Urinary bladder (tissue), 3 donors: ENCODE measurements at regions not wholly inside any gene's neighbourhood (a gene's known extent, or its start where the extent isn't known, plus 50 kb on each side); places are given as distances from the start of the nearest gene placed in this dataset.

Source experiments
- DNase-seq: peaks from one replicate; pipeline ENCODE4 v3.0.0-alpha.2; 2015; ENCODE audit errors: extremely low spot score
- H3K27ac ChIP-seq: one replicate; pipeline ENCODE4 v1.5.1; 2013; ENCODE audit warnings: low read depth, mild to moderate bottlenecking, moderate library complexity
- H3K36me3 ChIP-seq: one replicate; pipeline ENCODE4 v1.6.1; 2013; ENCODE audit warnings: mild to moderate bottlenecking, moderate library complexity; ENCODE audit not compliant: insufficient read depth
- H3K4me1 ChIP-seq: one replicate; pipeline ENCODE4 v1.6.1; 2013; ENCODE audit warnings: mild to moderate bottlenecking, moderate library complexity; ENCODE audit not compliant: insufficient read depth
- H3K4me3 ChIP-seq: one replicate; pipeline ENCODE4 v1.5.1; 2013; ENCODE audit warnings: low read depth, low read length
- WGBS: extraction: QIAGEN DNeasy Blood & Tissue Kit; methylation state at CpG from one replicate; pipeline ENCODE4 v1.1.7; 2013; 5-methylcytosine and 5-hydroxymethylcytosine counted together
- donor health status: healthy with polysubstance abuse.
- donor health status: healthy.

- DNase-seq: no peak
- WGBS: 53% methylated on average over 3 of the region's 3 CpGs
- H3K4me3 ChIP-seq: no peak overlapping the region
- H3K36me3 ChIP-seq: no peaks in the 10 kb centered on the region
- H3K27ac ChIP-seq: no peak overlapping the region
- H3K4me1 ChIP-seq: no peaks in the 10 kb centered on the region
Measured at GRCh38 chr4:90007494-90008167, 113.0 kb downstream of the MMRN1 start.

GRCh38 chr4:90012918-90013317 is 114.3 kb upstream of the CCSER1 start:
- Histone ChIP-seq H3K27ac (no peak overlapping the region), H3K4me3 (no peak overlapping the region), H3K36me3 (no peaks in the 10 kb centered on the region), H3K4me1 (no peaks in the 10 kb centered on the region)
- WGBS: 90% methylated on average over 4 of the region's 4 CpGs
- no peak for DNase-seq

GRCh38 chr4:90024519-90024918 is 102.7 kb upstream of the CCSER1 start:
- WGBS: 61% methylated on average over 1 of the region's 1 CpG
- no peak overlapping the region for H3K27ac ChIP-seq

GRCh38 chr4:90025248-90025647 is 101.9 kb upstream of the CCSER1 start:
- DNase-seq: peak; percentile 7
- Histone ChIP-seq H3K27ac (no peak overlapping the region), H3K4me3 (no peak overlapping the region), H3K4me1 (no peaks in the 10 kb centered on the region), H3K36me3 (no peaks in the 10 kb centered on the region)
- WGBS: 60% methylated on average over 1 of the region's 1 CpG

More at GRCh38 chr4:90024519-90024918, 102.7 kb upstream of the CCSER1 start:
- DNase-seq: no peak
- no peaks in the 10 kb centered on the region for H3K36me3 ChIP-seq
- H3K4me3 ChIP-seq: no peak overlapping the region
- no peaks in the 10 kb centered on the region for H3K4me1 ChIP-seq

GRCh38 chr4:90027565-90027964 is 99.6 kb upstream of the CCSER1 start:
- Histone ChIP-seq H3K27ac (no peak overlapping the region), H3K4me1 (no peaks in the 10 kb centered on the region), H3K36me3 (no peaks in the 10 kb centered on the region), H3K4me3 (no peak overlapping the region)
- 52% methylated on average over 2 of the region's 2 CpGs for WGBS
- no peak for DNase-seq

- no peaks in the 10 kb centered on the region for H3K36me3 ChIP-seq
- H3K4me3 ChIP-seq: no peak overlapping the region
- WGBS: 90% methylated on average over 2 of the region's 2 CpGs
- DNase-seq: no peak
- no peak overlapping the region for H3K27ac ChIP-seq
- H3K4me1 ChIP-seq: no peaks in the 10 kb centered on the region
Measured at GRCh38 chr4:90028460-90028859, 98.7 kb upstream of the CCSER1 start.

- no peak for DNase-seq
- Histone ChIP-seq H3K4me3 (no peak overlapping the region), H3K4me1 (no peaks in the 10 kb centered on the region), H3K36me3 (no peaks in the 10 kb centered on the region), H3K27ac (no peak overlapping the region)
- whole genome bisulfite sequencing: 58% methylated on average over 3 of the region's 3 CpGs
Measured at GRCh38 chr4:90030202-90030601, 97.0 kb upstream of the CCSER1 start.

- Histone ChIP-seq H3K27ac (no peak overlapping the region), H3K4me1 (no peaks in the 10 kb centered on the region), H3K36me3 (no peaks in the 10 kb centered on the region), H3K4me3 (no peak overlapping the region)
- DNase-seq: no peak
- WGBS: 53% methylated on average over 3 of the region's 3 CpGs
Measured at GRCh38 chr4:90030953-90031352, 96.2 kb upstream of the CCSER1 start.

- H3K4me3 ChIP-seq: no peak overlapping the region
- no peaks in the 10 kb centered on the region for H3K4me1 ChIP-seq
- DNase-seq: no peak
- H3K27ac ChIP-seq: no peak overlapping the region
- 85% methylated on average over 7 of the region's 7 CpGs for WGBS
- H3K36me3 ChIP-seq: no peaks in the 10 kb centered on the region
Measured at GRCh38 chr4:90039122-90039521, 88.1 kb upstream of the CCSER1 start.

GRCh38 chr4:90051999-90052398 is 75.2 kb upstream of the CCSER1 start:
- no peak for DNase-seq
- Histone ChIP-seq H3K36me3 (peaks cover 1% of the 10 kb centered on the region), H3K4me3 (no peak overlapping the region), H3K27ac (no peak overlapping the region), H3K4me1 (no peaks in the 10 kb centered on the region)
- WGBS: 79% methylated on average over 3 of the region's 3 CpGs

- Histone ChIP-seq H3K4me1 (no peaks in the 10 kb centered on the region), H3K27ac (no peak overlapping the region), H3K4me3 (no peak overlapping the region), H3K36me3 (no peaks in the 10 kb centered on the region)
- WGBS: 58% methylated on average over 2 of the region's 2 CpGs
- DNase-seq: no peak
Measured at GRCh38 chr4:90057091-90057490, 70.1 kb upstream of the CCSER1 start.

- 73% methylated on average over 4 of the region's 4 CpGs for WGBS
- Histone ChIP-seq H3K4me3 (no peak overlapping the region), H3K27ac (no peak overlapping the region), H3K4me1 (no peaks in the 10 kb centered on the region), H3K36me3 (no peaks in the 10 kb centered on the region)
- DNase-seq: no peak
Measured at GRCh38 chr4:90060039-90060438, 67.2 kb upstream of the CCSER1 start.

- WGBS: 50% methylated on average over 1 of the region's 1 CpG
- Histone ChIP-seq H3K36me3 (no peaks in the 10 kb centered on the region), H3K4me3 (no peak overlapping the region), H3K27ac (no peak overlapping the region), H3K4me1 (no peaks in the 10 kb centered on the region)
- DNase-seq: no peak
Measured at GRCh38 chr4:90061881-90062280, 65.3 kb upstream of the CCSER1 start.

- H3K36me3 ChIP-seq: no peaks in the 10 kb centered on the region
- WGBS: 62% methylated on average over 4 of the region's 4 CpGs
Measured at GRCh38 chr4:90064196-90064595, 63.0 kb upstream of the CCSER1 start.

GRCh38 chr4:90069151-90069550 is 58.0 kb upstream of the CCSER1 start:
- Histone ChIP-seq H3K27ac (no peak overlapping the region), H3K4me3 (no peak overlapping the region), H3K36me3 (no peaks in the 10 kb centered on the region), H3K4me1 (no peaks in the 10 kb centered on the region)
- no peak for DNase-seq
- WGBS: 94% methylated on average over 1 of the region's 1 CpG

More at GRCh38 chr4:90064196-90064595, 63.0 kb upstream of the CCSER1 start:
- DNase-seq: no peak
- Histone ChIP-seq H3K4me3 (no peak overlapping the region), H3K4me1 (no peaks in the 10 kb centered on the region), H3K27ac (no peak overlapping the region)
